HT1080 (cell line): ENCODE measurements at regions not wholly inside any gene's neighbourhood (a gene's known extent, or its start where the extent isn't known, plus 50 kb on each side); places are given as distances from the start of the nearest gene placed in this dataset.
"Not testable (repeated sequence)": the region's sequence is repeated elsewhere in the genome, so short reads cannot be mapped to it uniquely, and the experiment has no call there.

Experiments
- DNase-seq: peaks from one replicate; pipeline ENCODE4 v3.0.0-alpha.2; 2015; ENCODE audit warnings: low read depth

DNA sequence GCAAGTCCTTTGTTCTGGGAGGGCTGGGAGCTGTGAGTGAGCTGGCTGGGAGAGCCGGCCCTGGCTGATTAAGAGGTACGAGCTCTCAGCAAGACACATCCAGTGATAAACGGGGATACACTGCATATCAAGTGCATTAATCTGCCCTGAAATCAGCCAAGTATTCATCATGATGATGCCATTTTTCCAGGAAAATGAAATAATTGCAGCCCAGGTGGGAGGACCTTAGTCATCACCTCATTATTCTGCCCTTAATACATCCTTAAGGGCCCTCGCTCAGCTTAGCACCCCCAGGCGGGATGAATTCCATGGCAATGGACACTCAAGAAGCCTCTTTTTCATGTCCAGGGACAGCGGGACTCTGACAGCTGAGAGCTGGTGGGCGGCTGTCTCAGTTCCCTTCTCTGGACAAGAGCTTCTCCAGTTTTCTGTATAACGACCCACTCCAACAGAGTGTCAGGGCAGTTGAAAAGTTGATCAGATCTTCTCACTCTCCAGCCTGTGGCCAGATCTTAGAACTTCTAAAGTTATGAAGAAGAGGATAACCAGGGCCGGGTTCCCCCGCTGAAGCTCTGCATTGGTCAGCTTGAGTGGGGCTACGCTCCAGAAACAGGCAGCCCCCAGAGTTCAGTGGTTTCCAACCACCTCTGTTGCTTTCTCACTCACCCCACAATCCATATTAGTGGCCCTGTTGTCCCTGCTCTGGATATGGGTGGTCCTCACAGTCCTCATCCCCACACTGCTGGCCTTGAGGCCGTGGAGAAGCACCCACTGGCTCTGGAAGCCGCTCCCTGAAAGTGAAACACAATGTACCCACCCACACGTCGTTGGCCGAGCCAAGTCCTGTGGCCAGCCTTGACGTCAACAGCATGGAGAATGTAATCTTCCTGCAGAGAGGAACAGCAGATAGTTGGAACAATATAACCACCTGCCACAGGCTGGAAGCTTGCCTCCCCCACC, 306.2 kb upstream of the DIO3 start:
- DNase-seq = no peak

- DNase-seq = no peak
Measured at GRCh38 chr14:101255765-101256125, 305.6 kb upstream of the DIO3 start.

- DNase-seq = no peak
Measured at GRCh38 chr14:101256266-101256665, 305.0 kb upstream of the DIO3 start.

- DNase-seq = no peak
Measured at GRCh38 chr14:101257551-101257950, 303.7 kb upstream of the DIO3 start.

DNA sequence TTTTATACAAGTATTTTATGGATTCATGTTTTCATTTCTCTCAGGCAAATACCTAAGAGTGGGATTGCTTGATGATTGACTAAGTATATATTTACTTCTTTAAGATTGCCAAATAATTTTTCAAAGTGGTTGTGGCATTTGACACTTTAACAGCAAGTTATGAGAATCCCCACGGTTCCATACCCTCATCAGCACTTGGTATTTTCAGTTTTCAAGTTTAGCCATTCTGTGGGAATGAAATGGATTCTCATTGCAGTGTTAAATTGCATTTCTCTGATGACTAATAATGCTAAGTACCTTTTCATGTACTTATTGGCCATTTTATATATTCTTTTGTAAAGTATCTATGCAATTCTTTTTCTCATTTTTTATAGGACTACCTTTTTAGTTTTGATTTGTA, 301.5 kb upstream of the DIO3 start:
- DNase-seq = no peak

GRCh38 chr14:101266441-101266840, 294.9 kb upstream of the DIO3 start:
- DNase-seq = not testable (repeated sequence)

- DNase-seq = no peak
Measured at GRCh38 chr14:101273091-101273490, 288.2 kb upstream of the DIO3 start.

DNA sequence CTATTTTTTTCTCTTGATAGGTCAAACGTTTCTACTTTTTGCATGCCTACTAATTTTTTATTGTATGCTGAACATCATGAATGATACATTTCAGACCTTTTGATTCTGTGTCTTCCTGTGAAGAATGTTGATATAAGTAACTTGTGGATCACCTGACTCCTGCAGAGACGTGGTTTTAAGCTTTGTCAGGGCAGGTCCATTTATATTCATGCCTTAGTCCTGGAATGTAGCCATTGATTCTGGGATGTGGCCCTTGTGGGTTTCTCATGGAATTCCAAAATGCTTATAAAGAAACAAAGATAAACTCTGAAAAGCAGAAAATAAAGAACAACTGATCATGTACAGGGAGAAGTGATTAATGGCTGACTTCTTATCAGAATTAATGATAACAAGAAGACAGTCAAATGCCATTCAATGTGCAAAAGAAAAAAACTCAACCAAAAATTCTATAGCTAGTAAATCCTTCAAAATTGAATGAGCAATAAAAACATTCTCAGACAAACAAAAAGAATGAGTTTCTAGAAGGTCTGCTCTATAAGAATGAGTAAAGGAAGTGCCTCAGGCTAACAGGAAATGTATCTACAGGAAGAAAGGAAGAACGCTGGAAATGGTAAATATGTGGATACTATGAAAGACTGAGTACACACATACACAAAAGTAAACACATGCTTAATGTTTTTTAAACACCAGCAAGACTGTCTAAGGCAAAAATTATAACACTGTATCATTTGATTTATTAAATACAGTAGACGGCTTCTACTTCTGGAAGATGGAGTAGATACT, 284.8 kb upstream of the DIO3 start:
- DNase-seq = no peak

DNA sequence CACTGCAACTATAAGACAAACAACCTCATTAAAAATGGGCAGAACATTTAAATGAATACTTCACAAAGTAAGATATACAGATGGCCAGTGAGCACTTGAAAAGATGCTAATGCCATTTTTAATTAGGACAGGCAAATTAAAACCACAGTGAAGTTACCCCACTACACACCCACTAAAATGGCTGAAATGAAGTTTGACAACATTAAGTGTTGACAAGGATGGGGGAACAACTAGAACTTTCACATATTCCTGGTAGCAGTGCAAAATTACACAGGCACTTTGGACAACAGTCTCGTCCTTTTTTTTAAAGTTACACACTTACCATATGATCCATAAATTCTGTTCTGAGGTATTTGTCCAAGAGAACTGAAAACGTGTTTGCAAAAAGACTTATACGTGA, 278.9 kb upstream of the DIO3 start:
- DNase-seq = no peak

DNA sequence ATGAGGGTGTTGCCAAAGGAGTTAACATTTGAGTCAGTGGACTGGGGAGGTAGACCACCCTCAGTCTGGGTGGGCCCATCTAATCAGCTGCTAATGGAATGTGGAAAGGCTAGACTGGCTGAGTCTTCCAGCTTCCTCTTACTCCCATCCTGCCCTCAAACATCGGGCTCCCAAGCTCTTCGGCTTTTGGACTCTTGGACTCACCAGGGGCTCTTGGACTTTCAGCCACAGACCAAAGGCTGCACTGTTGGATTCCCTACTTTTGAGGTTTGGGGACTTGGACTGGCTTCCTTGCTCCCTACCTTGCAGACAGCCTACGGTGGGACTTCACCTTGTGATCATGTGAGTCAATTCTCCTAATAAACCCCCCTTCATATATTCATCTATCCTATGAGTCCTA, 276.6 kb upstream of the DIO3 start:
- no peak for DNase-seq

DNA sequence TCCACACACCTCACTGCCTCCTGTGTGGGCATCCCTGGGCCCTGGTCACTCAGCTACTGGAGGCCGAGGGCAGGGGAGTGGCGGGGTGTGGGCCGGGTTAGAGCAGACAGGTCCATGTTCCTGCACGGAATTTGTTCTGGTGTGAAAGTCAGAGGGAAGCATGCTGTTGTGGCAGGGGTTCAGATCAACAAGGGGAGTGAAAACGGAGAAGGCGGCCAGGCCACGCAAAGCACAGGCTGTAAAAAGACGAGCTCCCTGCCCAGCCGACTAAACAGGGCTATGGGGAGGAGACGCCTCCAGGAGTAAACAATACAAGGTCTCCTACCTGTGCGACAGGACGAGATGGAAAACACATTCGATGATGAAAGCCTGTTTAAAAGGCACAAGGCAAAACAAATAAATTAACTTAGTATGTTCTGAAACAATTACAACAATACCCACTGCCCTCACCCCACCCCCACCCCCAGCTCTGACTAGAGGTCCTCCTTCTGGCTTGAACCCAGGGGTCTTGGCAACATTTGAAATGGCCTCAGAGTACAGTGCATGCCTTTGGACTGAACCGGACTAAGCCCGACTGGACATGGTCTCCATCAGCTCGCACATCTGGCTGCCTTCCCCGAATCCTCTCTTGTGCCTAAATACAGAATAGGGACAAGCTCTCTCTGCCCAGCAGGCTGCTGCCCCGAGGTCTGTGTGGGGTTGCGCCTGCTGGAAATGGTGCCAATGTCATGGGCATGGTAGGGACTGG, 274.9 kb upstream of the DIO3 start:
- no peak for DNase-seq

DNA sequence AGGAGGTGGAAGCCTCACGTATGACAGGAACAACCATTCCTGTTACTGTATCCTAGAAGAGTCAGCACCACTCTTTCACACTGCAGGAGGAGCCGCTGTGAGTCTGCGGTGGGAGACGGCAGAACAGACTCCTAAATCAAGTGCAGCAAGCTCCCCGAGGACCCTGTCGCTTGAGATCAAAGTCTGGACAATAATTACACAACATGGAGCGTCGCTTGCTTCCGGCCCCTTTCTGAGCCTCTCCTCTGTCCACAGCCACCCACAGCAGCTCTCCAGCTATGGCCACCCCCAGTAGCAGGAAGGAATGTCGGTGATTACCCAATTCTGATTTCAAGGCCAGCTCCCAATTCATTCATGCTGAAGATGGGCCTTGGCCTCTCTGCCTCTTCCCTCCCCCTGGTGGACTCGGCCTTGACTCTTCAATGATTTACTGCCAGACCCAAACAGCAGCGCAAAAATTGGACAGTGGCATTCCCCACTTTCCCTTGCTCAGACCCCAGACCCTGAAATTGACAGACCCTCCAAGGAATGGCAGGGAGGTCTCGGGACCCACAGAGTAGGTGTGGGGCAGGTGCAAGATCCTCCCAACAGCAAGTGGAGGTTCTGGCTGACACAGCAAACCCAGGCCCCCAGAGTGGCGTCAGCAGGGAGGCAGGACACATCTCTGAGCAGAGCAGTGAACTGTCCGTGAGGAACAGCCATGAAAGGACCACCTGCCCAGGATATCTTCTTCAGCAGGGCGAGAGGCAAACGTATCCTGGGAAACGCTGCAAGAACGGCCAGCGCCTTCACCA, 272.7 kb upstream of the DIO3 start:
- DNase-seq = no peak

DNA sequence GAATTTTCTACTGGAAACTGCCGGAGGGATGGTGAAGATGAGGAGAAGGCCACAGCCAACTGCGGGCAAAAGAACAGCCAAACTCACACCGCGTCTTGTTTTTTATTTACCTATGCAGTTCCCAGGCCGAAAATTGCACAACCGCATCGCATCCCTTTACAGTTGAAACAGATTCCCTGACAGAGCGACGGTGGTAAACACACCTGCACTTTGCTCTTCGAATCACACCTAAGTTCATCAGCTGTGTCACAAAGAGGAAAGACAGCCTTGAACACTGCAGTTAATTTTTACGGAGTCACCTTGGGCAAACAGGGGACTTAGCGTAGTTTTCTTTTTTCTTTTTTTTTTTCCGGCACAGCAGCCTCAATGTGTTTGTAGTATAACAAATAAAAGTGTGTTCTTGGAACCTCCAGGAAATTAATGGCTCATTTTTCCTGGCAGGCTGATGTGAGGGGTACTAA, 272.0 kb upstream of the DIO3 start:
- DNase-seq = no peak

GRCh38 chr14:101289911-101290310, 271.4 kb upstream of the DIO3 start:
- DNase-seq = no peak

DNA sequence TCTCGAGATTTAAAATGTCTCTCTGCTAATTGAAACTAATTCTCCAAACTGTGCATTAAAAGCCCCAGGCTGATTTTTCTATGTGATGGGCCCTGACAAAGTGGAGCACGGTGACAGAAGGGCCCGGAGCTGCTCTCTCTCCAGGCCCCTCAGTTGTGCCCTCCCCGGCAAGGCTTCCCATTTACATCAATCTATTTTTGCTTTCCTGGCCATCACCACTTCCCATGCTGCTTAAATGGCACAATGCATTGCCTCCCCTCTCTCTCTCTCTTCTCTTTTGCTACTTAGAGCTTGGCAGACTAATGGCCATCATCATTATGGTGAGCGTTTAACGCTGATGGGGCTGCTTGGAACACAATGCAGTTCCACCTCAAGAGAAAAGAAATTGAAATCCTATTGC, 270.7 kb upstream of the DIO3 start:
- no peak for DNase-seq

DNA sequence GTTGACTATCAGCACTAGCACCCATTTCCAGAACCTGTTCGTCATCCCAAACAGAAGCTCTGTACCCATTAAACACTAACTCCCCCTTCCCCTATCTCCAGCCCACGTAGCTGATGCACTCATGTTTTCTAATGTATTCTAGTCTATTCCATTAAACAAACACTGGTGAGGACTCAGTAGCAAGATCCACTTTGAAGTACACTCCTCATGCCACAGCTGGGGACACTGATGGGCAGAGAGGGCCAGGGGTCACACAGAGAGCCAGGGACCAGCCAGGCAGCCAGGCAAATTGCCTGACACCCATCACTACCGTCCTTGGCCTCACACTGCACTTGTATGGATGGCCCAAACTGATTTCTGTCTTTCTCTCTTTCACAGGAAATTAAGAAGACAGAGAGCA, 269.9 kb upstream of the DIO3 start:
- no peak for DNase-seq

DNA sequence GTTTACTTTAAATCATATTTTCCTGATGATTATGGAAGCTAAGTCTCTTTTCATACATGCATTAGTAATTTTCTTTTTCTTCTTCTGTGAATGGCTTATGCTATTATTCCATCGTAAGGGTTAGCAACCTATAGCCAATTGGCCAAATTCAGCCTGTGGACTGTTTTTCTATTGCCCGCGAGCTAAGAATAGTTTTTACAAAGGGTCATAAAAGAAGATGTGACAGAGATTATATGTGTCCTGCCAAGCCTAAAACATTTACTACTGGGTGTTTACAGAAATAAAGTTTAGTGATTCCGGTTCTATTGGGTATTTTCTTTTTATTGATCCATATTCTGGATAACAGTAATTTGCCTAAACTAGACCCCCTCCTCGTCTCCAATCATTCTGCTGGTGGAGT, 268.8 kb upstream of the DIO3 start:
- DNase-seq = no peak

- DNase-seq = no peak
Measured at GRCh38 chr14:101293605-101294004, 267.7 kb upstream of the DIO3 start.

DNA sequence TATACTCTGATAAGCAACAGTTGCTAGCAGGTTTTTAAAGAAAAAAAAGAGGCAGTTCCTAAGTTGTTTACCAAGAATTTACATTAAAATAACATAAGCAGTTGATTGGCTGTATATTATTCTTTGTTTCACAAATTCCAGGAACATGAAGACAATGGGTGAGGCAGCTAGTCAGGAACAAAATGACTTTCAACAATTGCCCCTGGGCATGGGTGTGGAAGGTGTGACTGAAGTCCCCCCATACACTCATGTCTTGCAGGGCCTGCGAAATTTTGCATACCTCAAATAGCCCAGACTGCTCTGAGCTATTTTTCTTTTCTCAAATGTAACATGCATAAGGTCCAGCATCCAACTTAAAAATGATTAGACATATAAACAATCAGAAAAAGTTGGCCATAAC, 267.2 kb upstream of the DIO3 start:
- no peak for DNase-seq

DNA sequence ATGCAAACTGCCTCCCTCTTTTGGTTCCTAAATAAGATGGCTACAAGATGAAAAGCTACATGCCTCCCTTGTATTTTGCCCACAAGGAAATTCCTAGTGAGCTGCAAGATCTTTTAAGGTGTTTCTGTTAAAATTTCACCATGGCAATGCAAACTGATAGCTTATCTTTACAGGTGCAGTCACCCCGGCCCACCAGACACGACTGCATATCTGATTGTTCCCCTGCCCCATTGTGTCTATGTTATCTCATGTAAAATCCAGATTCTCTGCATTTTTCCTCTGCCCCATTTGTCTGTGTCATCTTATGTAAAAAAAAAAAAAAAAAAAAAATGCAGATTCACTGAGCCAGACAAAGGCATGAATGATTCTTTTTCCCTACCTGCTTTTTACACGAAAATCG, 261.5 kb upstream of the DIO3 start:
- not testable (repeated sequence) for DNase-seq

DNA sequence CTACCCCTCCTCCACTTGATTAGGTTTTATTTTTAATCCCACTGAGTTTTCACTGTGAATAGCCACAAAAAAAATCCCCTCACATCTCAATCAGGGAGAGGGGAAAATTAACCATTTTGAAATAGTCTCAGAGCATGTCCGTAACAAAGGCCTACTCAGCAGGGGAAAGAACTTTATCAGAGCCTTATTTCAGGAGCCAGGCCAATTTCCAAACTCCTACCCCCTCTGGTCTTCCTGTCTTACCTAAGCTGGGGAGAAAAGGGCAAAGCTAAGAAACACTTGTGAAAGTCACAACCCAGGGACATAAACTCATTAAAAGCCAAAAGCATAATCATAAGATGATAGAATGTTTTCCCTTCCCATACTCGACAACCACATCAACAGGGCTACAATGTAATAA, 260.3 kb upstream of the DIO3 start:
- no peak for DNase-seq
